ENCODE measurements at regions not wholly inside any gene's neighbourhood (a gene's known extent, or its start where the extent isn't known, plus 50 kb on each side); places are given as distances from the start of the nearest gene placed in this dataset.
"Not testable (repeated sequence)": the region's sequence is repeated elsewhere in the genome, so short reads cannot be mapped to it uniquely, and the experiment has no call there.

GRCh38 chr21:8411139-8411671 is 2110.2 kb upstream of the TPTE start:
- DNase-seq; H3K4me3 ChIP-seq; H3K4me1 ChIP-seq; intact Hi-C loops (cut with DNase I; ENCODE audit: low total_unique reads); H3K36me3 ChIP-seq; H3K9me3 ChIP-seq; H3K27ac ChIP-seq; H3K27me3 ChIP-seq: not testable (repeated sequence)
- WGBS, 5 donors, result 83% methylated on average over 1 of the region's 4 CpGs; no CpG with 5 or more reads in 4 of the 5 donors

- TF ChIP-seq CTCF (IDR thresholded peaks at IDR 0.05) (peak in 1 of 7 experiments; percentile 78), POLR2A (IDR thresholded peaks at IDR 0.05) (peak in 2 of 4 donors; percentile 95 to 100)
- 71 to 87% methylated on average over 1 to 2 of the region's 2 CpGs; no CpG with 5 or more reads in 3 of the 5 donors for WGBS, 5 donors
- H3K27ac ChIP-seq; intact Hi-C loops (cut with DNase I; ENCODE audit: low total_unique reads); H3K9me3 ChIP-seq; H3K4me1 ChIP-seq; H3K27me3 ChIP-seq; DNase-seq; H3K36me3 ChIP-seq; H3K4me3 ChIP-seq: not testable (repeated sequence)
Observed at GRCh38 chr21:8419925-8420560, 2101.3 kb upstream of the TPTE start.

GRCh38 chr21:8427790-8428667 is 2093.4 kb upstream of the TPTE start:
- H3K27ac ChIP-seq; H3K27me3 ChIP-seq; H3K4me3 ChIP-seq; DNase-seq; H3K36me3 ChIP-seq; H3K4me1 ChIP-seq; H3K9me3 ChIP-seq; intact Hi-C loops (cut with DNase I; ENCODE audit: low total_unique reads): not testable (repeated sequence)
- WGBS, 5 donors, result no CpG with 5 or more reads among the region's 47 CpGs

- H3K4me1 ChIP-seq; intact Hi-C loops (cut with DNase I; ENCODE audit: low total_unique reads); H3K9me3 ChIP-seq; DNase-seq; H3K27ac ChIP-seq; H3K4me3 ChIP-seq; H3K27me3 ChIP-seq; H3K36me3 ChIP-seq: not testable (repeated sequence)
- no CpG with 5 or more reads among the region's 43 CpGs for WGBS, 5 donors
Observed at GRCh38 chr21:8428668-8429456, 2092.5 kb upstream of the TPTE start.

GRCh38 chr21:8434710-8435109 is 2086.7 kb upstream of the TPTE start:
- no CpG with 5 or more reads among the region's 64 CpGs for WGBS, 5 donors
- H3K36me3 ChIP-seq; H3K4me3 ChIP-seq; H3K27me3 ChIP-seq; H3K4me1 ChIP-seq; intact Hi-C loops (cut with DNase I; ENCODE audit: low total_unique reads); DNase-seq; H3K9me3 ChIP-seq; H3K27ac ChIP-seq: not testable (repeated sequence)

GRCh38 chr21:8443093-8443492 is 2078.3 kb upstream of the TPTE start:
- H3K4me1 ChIP-seq; intact Hi-C loops (cut with DNase I; ENCODE audit: low total_unique reads): not testable (repeated sequence)
- WGBS, 5 donors, result no CpG with 5 or more reads among the region's 54 CpGs

GRCh38 chr21:8449807-8450206 is 2071.6 kb upstream of the TPTE start:
- H3K27me3 ChIP-seq; H3K4me1 ChIP-seq; H3K36me3 ChIP-seq; H3K27ac ChIP-seq; H3K9me3 ChIP-seq; intact Hi-C loops (cut with DNase I; ENCODE audit: low total_unique reads); H3K4me3 ChIP-seq; DNase-seq: not testable (repeated sequence)
- WGBS, 5 donors, result no CpG with 5 or more reads among the region's 18 CpGs

More at GRCh38 chr21:8443093-8443492, 2078.3 kb upstream of the TPTE start:
- not testable (repeated sequence) for H3K36me3 ChIP-seq, H3K4me3 ChIP-seq, H3K27ac ChIP-seq, H3K9me3 ChIP-seq, DNase-seq, H3K27me3 ChIP-seq

- intact Hi-C loops (cut with DNase I; ENCODE audit: low total_unique reads); H3K4me3 ChIP-seq; H3K27ac ChIP-seq; H3K36me3 ChIP-seq; DNase-seq; H3K27me3 ChIP-seq; H3K9me3 ChIP-seq; H3K4me1 ChIP-seq: not testable (repeated sequence)
- no CpG with 5 or more reads among the region's 6 CpGs for WGBS, 5 donors
Observed at GRCh38 chr21:8455279-8456128, 2065.9 kb upstream of the TPTE start.

GRCh38 chr21:8464403-8465152 is 2056.8 kb upstream of the TPTE start:
- H3K4me1 ChIP-seq; intact Hi-C loops (cut with DNase I; ENCODE audit: low total_unique reads); H3K9me3 ChIP-seq; H3K27me3 ChIP-seq; H3K27ac ChIP-seq; DNase-seq; H3K4me3 ChIP-seq; H3K36me3 ChIP-seq: not testable (repeated sequence)
- WGBS, 5 donors, result no CpG with 5 or more reads among the region's 3 CpGs
